Ishikawa (cell line): ENCODE measurements at regions not wholly inside any gene's neighbourhood (a gene's known extent, or its start where the extent isn't known, plus 50 kb on each side); places are given as distances from the start of the nearest gene placed in this dataset.

ENCODE experiments used
- RAD21 ChIP-seq: IDR thresholded peaks from 2 replicates; pipeline ENCODE4 v1.6.1; 2012; ENCODE audit warnings: low read depth
- TEAD4 ChIP-seq: IDR thresholded peaks from 2 replicates; pipeline ENCODE4 v1.6.1; 2012

DNA sequence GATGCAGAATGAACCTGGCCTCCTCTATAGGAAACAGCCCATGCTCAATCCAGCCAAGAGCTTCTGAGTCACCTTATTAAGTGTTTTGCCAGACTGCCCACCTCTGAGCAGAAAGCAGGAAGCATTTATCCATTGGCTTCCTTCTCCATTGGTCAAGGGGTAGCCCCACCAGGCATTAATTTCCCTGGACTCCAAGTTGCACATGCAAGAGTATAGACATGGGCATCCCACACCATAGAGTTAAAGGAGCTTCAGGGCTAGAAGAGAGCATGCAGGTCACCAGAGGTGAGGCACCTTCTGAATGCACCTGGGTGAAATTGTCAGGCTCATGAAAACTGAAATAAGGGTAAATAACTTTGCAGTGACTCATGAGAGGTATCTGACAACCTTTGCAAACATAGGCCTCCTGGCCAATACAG is 230.8 kb upstream of the STAC start:
- TF ChIP-seq RAD21, result no peak
- no peak for TF ChIP-seq TEAD4
